CD4-positive, alpha-beta T cell treated with Interleukin-17A for 1 hour (primary cell): ENCODE measurements at regions not wholly inside any gene's neighbourhood (a gene's known extent, or its start where the extent isn't known, plus 50 kb on each side); places are given as distances from the start of the nearest gene placed in this dataset.
"Not testable (repeated sequence)": the region's sequence is repeated elsewhere in the genome, so short reads cannot be mapped to it uniquely, and the experiment has no call there.

Source experiments
- DNase-seq: peaks from one replicate; pipeline ENCODE4 v3.0.0-alpha.2; 2020

DNA sequence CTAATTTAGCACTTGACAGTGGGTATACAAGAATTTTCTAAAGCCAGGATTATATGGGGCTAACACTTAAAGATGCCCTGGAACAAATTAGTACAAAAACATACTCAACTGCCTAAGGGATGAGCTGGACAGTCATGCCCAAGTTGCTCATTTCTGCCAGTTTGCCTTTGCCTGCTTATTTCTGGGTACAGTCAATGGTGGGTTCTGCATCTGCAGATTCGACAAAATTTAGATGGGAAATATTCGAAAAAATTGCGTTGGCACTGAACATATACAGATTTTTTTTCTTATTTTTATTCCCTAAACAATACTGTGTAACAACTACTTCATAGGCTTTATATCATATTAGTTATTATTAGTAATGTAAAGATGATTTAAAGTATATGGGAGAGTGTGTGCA lies 591.9 kb downstream of the EPM2A start:
- no peak for DNase-seq

DNA sequence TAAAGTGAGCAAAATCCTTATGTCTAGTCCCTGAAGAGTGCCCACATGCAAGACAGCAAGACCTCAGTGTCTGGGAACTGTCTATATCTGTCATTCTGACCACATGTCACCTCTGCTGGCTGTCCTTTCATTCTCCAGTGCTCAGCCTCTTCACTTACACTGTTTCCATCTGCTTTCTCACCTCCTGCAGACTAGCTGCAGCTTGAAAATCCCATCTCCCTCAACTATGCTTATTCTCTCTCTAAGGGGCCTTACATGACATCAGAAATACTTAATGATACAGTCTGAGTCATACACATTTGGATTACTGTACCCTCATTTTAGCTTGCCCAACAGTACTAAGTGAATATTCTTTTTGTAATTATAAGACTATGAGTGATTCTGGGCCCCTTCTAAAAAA lies 587.8 kb downstream of the EPM2A start:
- DNase-seq = no peak

DNA sequence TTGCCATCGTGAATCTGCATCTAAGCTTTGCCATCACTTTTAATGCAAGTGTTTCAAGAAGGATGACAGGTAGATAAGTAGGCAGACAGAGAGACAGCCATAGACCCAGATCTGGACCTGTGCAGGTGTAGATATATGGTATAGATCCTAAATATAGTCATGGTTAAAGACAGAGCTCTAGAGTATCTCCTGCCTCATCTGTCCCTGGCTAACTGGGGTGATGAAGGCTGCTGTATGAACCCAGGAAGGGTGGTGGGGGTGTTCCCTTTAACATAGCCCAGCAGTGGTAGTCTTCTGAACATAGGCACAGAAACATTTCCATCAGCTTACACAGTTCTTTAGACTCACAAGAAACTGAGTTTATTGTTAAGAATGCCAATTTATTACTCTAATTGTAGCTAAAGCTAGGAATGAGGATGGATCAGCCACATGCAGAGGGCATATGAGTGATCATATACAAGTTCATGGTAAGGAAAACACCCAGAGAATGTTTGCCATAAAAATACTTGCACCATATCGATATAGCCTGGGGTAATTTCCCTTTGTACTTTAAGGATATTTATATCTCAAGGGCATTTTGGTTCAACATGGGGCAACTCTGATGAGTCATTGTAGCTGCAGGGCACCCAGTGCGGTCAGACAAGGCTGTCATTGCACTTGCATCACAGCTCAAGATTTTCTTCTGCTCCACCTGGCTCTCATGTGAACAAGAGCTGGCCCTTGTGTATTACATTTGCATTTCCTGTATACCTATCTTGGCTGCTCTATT lies 587.2 kb downstream of the EPM2A start:
- DNase-seq = no peak

DNA sequence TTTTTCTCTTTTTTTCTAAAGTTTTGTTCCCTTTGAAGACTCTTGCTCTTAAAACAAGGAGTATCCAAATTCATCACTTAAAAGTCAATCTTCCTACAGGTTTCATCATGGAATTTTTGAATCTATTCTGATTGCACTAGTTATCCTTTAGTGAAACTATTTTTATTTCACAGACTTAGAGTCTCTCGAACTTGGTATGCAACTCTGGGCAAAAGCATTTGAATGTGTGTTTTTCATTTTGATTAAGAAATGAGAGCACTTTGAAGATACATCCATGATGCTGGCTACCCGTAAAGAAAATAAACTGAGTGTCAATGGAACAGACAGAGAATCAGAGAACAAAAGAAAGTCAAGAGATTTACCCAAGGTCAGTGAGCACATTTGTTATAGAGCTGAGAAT lies 586.5 kb downstream of the EPM2A start:
- DNase-seq = no peak

DNA sequence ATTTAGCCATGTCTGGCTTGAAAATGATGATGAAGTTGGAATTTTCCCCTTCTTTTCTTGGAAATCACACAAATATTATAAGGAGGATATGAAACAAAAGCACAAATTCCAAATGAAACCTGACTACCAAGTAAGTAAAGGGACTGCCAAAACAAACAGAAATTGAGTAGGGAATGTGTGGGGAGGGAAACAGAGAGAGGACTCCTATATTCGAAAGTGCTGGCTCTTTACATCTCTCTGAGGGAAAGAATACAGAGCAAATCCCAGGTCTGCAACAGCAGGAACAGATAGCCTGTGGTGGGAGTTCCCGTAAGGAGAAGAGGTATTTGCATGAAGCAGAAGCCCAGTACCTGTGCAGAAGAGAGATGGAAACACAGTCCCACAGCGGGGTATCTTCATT lies 583.7 kb downstream of the EPM2A start:
- DNase-seq = no peak

DNA sequence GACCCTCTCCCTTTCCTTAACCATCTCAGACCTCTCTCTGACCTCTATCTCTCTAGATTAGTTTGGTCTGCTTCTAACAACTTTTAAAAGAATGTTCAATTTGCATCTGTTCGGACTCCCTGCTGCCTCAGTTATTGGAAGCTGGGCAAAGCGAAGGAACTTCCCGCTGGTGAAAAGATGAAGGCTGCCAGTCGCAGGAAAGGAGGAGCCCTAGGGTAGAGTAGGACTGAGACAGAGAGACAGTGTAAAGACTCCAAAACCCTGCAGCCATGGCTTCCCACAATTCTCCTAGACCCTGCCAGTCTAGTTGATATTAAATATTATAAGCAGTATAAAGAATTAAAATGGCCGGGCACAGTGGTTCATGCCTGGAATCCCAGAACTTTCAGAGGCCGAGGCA lies 581.8 kb downstream of the EPM2A start:
- DNase-seq = no peak

DNA sequence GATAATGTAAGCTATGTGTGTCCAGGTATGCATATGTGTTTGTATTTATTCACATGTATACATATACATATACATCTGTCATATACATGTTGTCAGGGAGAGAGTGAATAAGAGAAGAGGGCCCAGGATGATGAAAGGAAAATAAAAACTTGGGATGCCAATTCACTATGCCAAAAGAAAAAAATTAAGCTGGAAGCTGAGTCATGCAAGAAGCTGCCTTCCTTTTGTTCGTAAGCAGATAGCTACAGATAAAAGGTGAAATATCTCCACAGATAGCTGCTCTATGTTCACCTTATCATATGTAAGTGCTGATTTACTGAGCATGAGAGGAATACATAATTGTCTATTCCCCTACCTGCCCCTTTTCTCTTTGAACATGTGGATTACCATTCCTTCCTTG lies 579.9 kb downstream of the EPM2A start:
- DNase-seq = no peak

DNA sequence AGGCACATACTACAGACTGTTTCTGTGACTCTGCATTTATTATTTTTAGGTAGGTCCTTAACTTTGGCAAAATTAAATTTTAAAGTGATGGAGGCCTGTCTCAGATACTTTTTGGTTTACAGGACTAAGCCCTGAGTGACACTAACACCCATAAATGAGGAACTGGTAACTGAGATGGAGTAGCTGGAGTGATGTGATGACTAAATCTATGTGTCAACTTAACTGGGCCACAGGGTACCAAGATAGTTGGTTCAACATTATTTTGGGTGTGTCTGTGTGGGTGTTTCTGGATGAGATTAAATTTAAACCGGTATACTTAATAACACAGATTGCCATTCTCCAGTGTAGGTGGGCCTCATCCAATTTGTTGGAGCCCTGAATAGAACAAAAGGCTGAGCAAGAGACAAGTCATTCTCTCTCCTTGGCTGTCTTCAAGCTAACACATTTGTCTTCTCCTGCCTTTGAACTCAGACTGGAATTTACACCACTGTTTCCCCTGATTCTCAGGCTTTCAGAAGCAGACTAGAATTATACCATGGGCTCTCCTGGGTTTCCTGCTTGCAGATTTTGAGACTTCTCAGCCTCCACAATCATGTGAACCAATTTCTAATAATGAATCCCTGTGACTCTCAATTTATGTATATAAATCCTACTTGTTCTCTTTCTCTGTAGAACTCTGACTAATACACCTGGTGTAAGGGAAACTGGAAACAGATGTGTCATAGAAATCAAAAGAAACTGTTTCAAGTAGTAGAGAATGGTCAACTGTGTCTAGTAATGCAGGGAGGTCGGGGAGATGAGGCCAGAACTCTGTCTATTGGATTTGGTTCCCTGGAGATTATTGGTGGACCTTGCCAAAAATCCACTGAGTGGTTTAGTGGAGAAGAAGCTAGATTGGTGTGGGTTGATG lies 579.2 kb downstream of the EPM2A start:
- no peak for DNase-seq

DNA sequence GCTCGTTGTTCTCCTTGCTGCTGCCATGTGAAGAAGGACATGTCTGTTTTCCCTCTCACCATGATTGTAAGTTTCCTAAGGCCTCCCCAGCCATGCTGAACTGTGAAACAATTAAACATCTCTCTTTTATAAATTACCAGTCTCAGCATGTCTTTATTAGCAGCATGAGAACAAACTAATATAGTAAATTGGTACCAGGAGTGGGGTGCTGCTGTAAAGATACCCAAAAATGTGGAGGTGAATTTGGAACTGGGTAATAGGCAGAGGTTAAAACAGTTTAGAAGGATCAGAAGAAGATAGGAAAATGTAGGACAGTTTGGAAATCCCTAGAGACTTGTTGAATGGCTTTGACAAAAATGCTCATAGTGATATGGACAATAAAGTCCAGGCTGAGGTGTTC lies 576.7 kb downstream of the EPM2A start:
- not testable (repeated sequence) for DNase-seq

DNA sequence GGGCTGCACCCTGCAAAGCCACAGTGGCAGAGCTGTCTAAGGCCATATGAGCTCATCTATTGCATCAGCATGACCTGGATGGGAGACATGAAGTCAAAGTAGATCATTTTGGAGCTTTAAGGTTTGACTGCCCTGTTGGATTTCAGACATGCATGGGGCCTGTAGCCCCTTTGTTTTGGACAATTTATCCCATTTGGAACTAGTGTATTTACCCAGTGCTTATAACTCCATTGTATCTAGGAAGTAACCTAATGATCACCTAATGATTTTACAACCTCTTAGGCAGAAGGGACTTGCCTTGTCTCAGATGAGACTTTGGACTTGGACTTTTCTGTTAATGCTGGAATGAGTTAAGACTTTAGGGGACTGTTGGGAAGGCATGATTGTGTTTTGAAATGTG lies 575.4 kb downstream of the EPM2A start:
- no peak for DNase-seq

DNA sequence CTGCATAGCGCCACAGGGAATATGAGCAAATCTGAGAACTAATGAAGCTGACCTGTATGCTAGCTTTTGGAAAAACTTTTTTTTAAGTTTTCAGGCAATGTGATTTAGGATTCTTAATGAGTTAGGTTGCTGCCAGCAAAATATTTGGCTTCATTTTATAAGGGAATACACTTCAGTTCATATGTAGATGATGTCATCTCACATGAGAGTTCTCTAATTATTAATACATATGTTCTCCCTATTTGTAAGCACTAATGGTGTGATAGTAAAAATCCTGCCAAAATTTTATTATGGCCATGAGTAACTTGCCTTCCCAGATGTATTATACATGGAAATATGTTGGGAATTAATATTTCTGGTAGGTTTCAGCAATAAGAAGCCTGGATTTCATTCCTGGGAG lies 573.8 kb downstream of the EPM2A start:
- no peak for DNase-seq

DNA sequence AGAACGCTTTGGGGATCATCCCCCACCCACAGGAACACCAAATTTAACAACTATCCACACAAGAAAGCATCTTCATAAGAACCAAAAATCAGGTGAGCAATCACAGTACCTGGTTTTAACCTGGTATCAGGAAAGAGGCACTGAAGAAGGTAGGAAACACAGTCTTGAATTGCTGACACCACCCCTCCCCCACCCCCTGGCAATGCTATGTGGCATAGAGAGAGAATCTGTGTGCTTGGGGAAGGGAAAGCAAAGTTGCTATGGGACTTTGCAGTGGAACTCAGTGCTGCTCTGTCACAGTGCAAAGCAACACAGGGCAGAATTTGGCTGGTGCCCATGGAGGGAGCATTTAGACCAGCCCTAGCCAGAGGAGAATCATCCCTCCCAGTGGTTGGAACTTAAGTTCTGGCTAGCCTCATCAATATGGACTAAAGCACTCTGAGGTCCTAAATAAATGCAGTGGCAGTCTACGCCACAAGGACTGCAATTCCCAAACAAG lies 565.5 kb downstream of the EPM2A start:
- no peak for DNase-seq

DNA sequence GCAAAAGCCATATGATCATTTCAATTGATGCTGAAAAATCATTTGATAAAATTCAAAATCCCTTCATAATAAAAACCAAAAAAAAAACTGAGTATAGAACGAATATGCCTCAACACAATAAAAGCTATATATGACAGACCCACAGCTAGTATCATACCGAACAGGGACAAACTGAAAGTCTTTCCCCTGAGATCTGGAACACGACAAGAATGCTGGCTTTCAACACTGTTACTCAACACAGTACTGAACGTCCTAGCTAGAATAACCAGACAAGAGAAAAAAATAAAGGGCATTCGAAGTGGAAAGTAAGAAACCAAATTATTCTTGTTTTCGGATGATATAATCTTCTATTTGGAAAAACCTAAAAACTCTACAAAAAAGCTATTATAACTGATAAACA lies 559.9 kb downstream of the EPM2A start:
- DNase-seq = no peak

DNA sequence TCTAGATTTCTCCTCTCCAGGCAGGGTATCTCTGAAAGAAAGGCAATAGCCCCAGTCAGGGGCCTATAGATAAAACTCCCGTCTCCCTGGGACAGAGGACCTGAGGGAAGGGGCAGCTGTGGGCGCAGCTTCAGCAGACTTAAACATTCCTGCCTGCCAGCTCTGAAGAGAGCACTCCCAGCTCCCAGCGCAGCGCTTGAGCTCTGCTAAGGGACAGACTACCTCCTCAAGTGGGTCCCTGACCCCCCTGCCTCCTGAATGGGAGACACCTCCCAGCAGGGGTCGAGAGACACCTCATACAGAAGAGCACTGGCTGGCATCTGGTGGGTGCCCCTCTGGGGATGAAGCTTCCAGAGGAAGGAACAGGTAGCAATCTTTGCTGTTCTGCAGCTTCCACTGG lies 556.9 kb downstream of the EPM2A start:
- DNase-seq = no peak

DNA sequence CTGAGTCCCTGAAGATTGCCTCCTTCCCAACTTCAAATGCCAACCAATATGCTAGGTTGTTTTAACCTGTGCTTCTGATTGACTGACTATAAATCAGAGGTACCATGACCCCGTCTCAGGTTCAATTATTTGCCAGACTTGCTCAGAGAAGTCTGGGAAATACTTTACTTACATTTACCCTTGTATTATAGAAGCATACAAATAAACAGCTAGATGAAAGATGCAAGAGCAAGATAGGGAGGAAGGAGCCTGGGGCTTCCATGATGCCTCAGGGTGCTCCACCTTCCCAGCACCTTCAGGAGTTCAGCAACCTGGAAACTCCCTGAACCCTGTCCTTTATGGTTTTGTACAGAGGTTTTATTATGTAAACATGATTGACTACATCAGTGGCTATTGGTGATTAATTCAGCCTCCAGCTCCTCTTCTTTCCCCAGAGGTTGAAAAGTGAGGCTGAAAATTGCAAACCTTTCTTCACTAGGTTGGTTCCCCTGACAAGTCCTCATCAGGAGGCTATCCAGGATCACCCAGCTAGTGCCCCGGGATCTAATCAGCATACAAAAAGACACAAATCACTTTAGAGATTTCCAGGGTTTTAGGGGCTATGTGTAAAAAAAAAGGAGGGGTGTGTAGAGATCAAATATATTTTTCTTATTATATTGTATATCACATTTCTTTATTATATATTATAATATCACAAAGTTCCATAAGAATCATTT lies 547.7 kb downstream of the EPM2A start:
- no peak for DNase-seq

DNA sequence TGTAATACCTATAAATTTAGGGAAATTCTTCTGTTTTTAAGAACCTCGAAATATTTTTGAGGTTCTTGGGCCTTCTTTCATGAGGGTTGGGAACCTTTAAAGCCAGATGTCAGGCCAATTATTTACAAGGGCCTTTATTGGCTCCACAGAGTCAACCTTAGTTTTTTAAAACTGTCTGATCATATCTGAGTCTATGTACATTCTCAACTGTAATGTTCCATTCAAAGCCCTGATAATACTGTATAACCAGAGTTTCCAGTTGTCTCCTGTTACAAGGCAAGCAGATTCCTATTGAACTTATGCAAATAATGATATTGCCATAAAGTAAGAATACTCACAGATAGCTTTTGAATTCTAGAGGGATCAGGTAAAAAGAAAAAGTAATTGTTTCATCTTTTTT lies 545.5 kb downstream of the EPM2A start:
- no peak for DNase-seq

DNA sequence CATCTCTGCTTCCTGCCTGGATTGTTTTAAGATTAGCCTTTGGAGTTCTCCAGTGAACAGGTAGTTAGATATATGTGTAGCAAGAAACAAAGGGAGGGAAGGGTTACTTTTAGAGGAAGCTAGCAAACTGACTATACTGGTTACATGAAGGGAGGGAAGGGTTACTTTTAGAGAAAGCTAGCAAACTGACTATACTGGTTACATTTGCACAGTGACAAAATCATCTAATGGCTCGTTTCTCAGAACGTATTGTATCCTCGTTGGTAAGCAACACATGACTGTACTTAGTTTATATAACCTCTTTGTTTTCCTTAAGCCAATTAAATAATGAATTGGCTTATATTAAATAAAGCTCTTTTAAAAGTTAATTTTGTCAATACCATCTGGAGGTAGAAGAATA lies 540.9 kb downstream of the EPM2A start:
- DNase-seq = no peak

DNA sequence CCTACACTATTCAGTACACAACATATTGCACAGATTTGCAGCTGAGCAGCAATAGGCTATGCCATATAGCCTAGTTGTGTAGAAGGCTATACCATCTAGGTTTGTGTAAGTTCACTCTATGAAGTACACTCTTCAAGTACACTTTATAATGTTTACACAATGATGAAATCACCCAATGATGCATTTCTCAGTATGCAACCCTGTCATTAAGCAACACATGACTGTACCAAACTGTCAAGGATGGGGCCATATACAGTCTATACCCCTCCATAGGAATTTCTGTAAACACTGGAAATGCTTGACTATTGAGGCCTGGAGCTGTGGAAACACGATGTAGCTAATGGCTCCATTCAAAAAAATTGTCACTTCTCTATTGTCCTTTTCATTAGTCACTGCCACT lies 535.4 kb downstream of the EPM2A start:
- no peak for DNase-seq

DNA sequence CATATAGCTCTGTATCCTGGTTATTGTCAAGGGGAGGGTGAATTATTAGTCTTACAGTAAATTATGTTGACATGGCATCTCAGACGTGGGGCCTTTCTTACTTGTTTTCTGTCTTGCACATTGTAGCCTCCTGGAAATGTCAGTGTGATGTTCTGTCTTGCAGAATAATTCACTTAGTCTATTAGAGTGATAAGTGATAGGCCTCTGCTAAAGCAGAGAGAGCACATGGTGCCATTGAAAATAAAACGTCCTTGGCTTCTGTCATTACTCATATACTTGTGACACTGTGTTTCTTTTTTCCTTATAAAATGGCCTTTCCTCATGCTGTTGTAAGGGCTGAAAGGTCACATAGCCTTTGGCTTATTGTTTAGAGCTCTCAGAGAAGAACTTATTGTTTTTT lies 531.0 kb downstream of the EPM2A start:
- DNase-seq = no peak

DNA sequence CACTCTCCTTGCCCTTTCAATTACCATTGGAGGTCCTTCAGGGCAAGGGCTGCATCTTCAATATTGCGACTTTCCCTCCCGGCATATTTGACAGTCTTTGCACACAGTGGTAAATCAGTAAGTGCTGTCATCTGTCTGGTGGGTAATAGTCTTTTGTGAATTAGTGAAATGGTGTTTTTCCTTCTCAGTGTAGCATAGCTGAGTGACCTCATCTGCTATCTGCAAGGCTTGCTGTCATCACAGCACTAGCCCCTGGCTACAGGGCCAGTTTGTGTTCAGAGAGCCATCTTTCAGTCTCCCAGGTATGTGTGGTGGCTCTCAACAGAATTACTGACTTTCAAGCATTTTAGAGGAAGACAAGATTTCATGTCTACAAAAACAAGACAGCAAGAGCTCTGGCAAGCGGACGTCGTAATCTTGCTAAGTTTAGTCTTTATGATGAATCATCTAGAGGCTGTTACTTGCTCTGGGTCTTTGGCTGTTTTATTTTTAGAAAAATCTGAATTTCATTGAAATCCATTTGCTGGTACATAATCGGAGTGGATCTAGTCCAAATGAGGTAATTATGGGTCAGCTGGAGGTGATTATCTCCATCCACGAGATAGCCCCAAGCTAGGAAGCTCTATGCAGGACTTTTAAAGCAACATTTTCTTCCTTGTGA lies 528.9 kb downstream of the EPM2A start:
- no peak for DNase-seq

DNA sequence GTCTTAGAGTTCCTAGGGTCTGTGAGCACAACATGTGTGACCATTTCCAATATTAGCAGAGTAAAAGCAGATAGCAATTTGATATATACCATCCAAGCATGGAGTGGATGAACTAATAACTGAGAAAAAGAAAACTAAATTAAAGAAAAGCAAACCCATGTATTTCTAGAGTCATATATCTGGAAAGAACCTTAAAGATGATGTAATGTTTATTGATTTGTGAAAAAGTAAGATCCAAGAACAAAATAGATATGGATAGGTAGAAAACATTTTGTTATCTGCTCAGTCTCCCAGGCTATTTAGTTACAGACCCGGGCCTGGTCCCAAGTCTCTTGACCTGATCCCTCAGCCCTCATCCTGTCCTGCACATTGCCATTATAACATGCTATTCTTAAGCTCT lies 526.8 kb downstream of the EPM2A start:
- DNase-seq = no peak

DNA sequence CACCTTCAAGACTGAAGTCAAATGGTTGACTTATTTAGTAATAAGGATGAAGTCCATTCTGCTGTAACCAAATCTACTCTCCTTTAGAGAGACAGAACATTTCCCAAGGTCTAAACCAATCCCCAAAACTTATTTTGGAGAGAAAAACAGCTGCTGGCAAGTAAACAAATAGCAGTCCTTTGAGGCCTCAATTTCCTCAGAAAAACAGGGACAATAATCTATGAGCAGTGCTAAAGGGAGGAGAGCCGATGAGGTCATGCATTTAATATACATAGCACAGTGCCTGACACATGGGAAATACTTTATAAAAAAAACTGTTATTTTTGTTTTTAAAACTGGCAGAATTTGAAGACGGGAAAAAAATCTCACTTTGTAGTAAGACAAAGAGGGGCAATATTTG lies 526.0 kb downstream of the EPM2A start:
- DNase-seq = no peak

DNA sequence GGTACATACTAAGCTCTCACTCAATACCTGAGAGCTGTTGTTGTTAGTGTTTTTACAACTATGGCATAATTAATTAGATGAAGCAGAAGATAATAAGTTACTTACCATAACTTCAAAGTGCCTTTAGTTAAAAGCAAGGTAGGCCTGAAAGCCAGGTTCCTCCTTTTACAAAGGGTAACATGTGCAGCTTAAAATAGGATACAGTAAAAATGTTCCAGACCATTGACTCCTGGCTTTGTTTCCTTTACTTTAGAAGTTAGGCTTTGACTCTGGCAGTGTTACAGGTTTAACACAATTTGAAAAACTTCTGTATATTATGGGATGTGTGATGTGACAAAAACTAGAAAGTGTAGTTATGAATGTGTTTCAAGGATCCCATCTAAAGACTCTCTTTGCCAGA lies 522.5 kb downstream of the EPM2A start:
- no peak for DNase-seq
